LNCAP (cell line): ENCODE measurements at regions not wholly inside any gene's neighbourhood (a gene's known extent, or its start where the extent isn't known, plus 50 kb on each side); places are given as distances from the start of the nearest gene placed in this dataset.

ENCODE experiments used
- TF ChIP-seq, protein P1 (sequence below): fragments of 450-650 bp; IDR thresholded peaks from 2 replicates; pipeline ENCODE4 v1.5.1; 2017; ENCODE audit warnings: mild to moderate bottlenecking

GRCh38 chr9:129463477-129463876 is 157.4 kb downstream of the C9orf50 start:
- TF ChIP-seq, protein P1, sequence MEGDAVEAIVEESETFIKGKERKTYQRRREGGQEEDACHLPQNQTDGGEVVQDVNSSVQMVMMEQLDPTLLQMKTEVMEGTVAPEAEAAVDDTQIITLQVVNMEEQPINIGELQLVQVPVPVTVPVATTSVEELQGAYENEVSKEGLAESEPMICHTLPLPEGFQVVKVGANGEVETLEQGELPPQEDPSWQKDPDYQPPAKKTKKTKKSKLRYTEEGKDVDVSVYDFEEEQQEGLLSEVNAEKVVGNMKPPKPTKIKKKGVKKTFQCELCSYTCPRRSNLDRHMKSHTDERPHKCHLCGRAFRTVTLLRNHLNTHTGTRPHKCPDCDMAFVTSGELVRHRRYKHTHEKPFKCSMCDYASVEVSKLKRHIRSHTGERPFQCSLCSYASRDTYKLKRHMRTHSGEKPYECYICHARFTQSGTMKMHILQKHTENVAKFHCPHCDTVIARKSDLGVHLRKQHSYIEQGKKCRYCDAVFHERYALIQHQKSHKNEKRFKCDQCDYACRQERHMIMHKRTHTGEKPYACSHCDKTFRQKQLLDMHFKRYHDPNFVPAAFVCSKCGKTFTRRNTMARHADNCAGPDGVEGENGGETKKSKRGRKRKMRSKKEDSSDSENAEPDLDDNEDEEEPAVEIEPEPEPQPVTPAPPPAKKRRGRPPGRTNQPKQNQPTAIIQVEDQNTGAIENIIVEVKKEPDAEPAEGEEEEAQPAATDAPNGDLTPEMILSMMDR, result no peak

GRCh38 chr9:129462360-129462759 is 158.5 kb downstream of the C9orf50 start:
- TF ChIP-seq, protein P1, result no peak

DNA sequence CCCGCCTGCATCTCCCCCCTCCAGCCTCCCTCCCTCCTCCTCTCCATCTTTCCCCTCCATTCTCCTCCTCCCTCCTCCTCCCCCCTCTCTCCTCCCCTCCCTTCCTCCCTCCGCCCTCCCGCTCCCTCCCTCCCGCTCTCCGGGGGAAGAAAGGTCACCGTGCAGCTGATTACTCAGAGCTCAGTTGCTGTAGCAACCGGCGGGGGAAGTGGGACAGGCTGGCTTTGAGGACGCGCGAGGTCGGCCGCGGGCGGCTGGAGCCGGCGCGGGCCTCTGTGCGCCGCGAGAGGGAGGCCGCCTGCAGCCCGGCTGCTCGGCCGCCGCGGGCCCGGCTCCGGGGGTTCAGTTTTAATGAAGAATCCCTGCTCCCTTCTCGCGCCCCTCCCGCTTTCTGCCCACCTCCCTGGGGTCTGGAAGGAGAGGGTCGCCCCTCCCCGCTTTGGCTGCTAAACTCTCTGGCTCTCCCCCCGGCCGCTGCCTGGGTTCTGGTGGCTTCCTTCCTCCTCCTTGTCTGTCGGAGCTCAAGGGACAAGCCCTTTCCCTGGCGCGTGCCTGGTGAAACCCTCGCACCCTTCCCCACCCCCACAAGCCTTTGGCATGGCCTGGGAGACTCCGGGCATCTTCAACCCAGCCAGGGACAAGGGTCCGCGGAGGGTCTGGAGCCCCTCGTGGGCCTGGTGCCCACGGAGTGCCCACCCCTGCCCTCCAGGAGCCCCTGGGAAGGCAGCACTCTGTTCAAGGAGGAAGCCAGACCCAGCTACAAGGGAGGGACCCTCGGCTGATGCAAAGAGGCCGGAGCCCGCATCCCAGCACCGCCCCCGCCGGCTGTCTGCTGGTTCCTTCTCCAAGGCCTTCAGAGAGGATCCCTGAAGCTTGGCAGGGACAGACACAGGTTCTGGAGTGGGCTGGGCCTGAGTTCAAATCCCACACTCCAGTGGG is 160.3 kb downstream of the C9orf50 start:
- TF ChIP-seq, protein P1, result no peak

DNA sequence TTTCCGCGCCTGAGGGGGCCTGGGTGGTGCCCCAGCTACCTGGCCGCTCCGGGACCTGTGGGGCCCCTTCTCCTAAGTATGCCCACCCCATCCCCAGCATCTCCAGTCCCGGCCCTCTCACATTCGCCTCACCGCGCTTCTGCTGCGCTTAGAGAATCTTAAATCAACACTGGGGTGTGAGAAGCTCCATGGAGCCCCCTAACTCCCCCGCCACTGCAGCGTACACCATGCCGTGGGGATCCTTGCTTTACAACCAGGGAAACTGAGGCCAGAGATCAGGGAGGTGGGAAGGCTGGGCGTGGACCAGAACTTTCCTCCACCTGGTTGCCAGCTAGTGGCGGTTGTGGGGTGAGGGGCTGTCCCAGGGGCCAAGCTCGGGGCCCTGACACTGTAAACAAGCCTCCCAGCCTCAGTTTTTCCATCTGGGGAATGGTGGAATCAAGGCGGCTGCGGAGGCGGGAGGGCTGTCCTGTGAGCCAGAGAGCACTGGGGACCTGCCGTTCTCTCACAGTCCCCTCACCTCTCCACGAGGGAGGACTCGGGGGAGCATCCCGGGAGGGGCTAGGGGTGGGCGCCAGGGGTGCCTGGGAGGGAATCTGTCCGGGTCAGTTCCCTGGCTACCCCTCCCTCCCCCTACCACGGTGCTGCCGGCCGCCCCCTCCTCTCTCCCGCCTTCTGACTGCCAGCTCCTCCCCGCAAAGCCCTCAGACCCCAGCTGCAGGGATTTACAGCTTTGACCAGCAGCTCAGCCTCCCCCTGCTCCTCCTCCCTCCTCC is 161.2 kb downstream of the C9orf50 start:
- TF ChIP-seq, protein P1, result no peak

DNA sequence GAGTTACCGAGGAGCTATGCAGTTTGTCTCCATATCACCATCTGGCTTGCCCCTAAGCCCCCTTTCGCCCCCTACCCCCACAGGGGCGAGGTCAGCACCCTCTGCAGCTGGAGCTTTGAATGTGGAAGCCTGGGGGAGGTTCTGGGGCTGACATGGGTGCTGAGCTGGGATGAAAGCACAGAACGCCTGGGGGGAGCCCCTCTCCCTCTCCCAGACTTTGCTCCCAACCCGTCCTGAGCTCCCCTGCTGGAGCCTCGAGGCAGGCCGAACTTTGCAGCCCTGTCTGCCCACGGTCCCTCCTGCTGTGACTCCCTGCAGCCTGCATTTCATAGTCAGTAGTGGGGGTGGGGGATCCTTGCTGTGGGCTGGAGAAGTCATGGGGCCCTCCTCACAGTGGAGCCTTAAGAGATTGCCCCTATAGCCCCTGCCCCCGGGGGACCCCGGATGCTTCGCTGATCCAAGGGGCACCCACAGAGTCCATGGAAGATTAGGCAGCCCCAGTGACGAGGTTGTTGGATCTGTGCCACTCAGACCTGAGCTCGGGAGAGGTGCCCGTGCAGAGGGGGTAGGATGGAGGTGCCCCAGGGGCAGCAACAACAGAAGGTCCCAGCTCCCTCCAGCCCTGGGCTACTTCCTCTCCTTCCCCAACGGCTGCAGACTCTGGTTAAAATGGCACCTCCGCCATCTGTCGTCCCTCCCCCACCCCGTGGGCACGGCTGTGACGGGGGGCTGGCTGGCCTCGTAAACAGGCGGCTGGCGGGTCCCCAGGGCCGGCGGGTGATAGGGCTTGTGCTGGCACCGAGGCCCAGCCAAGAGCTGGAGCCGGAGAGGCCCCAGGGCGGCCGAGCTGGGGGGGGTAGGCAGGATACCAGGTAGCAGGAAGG is 162.0 kb downstream of the C9orf50 start:
- TF ChIP-seq, protein P1, result no peak

- TF ChIP-seq, protein P1, result no peak
These were observed 162.7 kb downstream of the C9orf50 start for GRCh38 chr9:129458155-129458661.

GRCh38 chr9:129457325-129457779 is 163.5 kb downstream of the C9orf50 start:
- TF ChIP-seq, protein P1, result no peak
